GM18867 (cell line): ENCODE measurements at regions not wholly inside any gene's neighbourhood (a gene's known extent, or its start where the extent isn't known, plus 50 kb on each side); places are given as distances from the start of the nearest gene placed in this dataset.
"Not testable (repeated sequence)": the region's sequence is repeated elsewhere in the genome, so short reads cannot be mapped to it uniquely, and the experiment has no call there.

ENCODE experiments used
- ATAC-seq: cut with Tn5 transposase; IDR thresholded peaks from one replicate; pipeline ENCODE4 v1.9.1; 2021; ENCODE audit warnings: mild to moderate bottlenecking, moderate library complexity; ENCODE audit not compliant: unreplicated experiment

DNA sequence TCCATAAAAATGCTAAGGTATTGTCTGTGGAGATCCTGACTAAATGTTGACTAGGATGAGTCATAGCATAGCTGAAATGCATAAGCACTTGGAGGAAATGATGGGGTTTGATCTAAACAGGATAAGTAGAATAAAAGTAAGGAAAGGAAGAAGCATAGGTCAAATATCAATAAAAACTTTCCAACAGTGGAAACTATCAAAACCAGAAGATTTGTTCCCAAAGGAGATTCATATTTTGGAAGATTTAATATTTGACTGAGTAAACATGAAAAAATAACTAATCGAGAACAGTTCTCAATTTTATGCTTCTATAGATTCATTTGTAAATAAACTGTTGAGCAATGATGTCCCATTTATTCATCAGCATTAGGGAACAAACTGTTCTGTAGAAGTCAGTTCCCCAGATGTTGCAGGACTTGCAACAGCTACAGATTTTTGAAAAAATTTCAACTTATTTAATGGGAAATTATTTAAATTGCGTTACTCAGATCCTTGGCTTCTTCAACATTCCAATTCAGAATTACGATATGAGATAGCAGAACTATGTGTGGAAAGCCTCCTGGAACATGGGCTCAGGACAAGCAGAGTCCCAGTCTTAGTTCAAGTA lies 133.7 kb upstream of the TBX18 start:
- ATAC-seq: no peak

DNA sequence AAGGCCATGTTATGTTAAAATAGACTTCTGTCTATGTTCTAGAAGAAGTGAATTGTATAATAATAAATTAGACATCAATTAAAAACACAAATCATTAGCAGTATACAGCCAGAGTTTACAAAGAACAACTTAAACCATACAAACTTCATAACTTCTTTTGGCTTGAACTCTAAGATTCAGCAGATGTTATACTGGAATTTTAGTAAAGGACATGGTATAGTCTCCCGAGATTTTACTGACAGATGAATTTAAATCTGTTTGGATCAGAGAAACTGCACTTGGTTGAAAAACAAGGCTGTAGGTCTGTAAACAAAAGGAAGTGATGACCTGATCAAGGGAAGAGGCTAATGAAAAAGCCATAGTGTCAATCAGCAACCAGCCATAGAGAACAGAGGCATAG lies 132.6 kb upstream of the TBX18 start:
- ATAC-seq: no peak

DNA sequence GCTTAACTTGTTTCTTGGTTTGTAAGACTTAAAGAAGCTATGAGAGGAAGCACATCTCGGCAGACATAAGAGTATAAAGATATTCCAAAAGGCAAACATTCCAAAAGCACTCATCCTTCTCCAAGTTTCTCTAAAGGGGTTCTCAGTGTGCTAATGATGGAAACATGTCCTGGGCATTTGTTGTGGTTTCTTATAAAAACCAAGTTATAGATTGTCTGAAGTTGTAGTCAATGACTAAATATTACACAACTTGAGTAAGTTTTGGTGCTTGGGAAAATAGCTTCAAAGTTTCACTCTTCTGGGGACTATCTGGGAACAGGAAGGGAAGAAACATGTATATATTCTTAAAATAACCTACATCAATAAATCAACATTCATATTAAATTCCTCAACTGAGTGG lies 128.3 kb upstream of the TBX18 start:
- ATAC-seq: no peak

DNA sequence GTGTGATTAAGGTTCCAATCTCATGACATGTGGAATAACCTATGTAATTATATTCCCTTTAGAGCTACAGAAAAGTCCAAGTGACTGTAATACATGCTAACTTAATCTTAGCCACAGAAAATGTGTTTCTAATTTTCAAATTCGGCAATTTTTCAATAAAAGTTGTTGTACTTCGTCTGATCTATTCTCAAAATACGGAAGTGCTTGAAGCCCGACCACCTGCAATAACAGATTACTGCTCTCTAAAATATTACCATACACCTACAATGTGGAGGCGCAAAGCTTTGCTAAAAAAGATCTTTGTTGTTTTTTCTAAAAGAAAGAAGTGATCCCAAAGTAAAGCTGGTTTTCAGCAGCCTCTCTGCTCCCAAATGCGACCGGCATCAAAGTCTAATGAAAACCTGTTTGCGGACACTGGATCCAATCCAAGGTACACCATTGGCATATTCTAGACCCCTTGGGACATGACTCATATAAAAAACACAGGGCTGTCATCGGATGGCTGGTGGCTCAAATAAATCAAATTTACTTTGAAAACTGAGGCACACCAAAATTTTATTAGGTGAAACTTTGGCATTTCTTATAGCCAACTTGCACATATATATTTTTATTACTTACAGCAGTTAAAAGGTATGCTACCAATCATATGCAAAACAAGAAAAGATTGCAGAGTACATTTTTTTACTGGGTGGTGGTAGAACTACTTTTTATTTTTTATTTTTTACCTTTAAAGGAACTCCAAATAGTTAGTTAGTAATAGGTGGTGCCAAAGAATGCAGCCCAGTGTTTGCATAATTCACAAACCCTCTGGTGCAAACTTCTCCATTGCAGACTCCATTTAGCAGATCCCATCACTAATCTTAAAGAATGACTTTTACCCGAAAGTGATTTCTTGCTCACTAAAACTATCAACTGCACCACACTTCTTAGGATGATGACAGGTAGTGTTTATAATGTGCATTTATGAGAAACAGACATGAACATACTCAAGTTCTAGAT lies 118.7 kb upstream of the TBX18 start:
- ATAC-seq: no peak

DNA sequence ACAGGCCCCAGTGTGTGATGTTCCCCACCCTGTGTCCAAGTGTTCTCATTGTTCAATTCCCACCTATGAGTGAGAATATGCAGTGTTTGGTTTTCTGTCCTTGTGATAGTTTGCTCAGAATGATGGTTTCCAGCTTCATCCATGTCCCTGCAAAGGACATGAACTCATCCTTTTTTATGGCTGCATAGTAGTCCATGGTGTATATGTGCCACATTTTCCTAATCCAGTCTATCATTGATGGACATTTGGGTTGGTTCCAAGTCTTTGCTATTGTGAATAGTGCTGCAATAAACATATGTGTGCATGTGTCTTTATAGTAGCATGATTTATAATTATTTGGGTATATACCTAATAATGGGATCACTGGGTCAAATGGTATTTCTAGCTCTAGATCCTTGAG lies 115.0 kb upstream of the TBX18 start:
- ATAC-seq: not testable (repeated sequence)

DNA sequence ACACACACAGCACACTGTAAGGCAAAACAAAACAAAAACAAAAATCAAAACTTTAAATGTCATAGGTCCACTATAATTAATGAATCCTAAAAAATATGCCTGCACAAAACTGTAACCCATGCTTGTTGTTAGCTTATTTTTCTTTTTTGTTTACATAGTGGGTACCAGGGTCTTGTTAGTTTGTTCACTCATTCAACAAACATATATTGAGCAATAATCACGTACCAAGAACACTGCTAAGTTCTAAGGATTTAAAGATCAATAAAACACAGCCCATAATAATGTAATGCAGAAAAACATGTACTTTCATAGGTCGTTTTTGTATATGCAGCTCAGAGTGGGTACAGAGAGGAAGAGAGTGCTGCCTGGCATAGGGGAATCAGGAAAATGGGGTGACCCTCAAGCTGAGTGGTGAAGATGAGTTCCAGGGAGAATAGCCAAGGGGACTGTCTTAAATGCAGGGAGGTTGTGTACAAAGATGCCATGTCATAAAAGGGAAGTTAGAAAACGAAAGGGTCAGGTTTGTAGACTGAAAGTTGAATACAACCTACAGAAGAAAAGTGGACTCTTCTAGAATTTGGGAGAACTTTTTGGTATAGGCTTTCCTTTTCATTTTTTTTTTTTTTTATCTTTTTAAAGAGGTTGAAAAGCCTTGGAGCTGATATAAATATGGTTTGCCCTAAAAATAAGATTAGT lies 113.3 kb upstream of the TBX18 start:
- no peak for ATAC-seq

DNA sequence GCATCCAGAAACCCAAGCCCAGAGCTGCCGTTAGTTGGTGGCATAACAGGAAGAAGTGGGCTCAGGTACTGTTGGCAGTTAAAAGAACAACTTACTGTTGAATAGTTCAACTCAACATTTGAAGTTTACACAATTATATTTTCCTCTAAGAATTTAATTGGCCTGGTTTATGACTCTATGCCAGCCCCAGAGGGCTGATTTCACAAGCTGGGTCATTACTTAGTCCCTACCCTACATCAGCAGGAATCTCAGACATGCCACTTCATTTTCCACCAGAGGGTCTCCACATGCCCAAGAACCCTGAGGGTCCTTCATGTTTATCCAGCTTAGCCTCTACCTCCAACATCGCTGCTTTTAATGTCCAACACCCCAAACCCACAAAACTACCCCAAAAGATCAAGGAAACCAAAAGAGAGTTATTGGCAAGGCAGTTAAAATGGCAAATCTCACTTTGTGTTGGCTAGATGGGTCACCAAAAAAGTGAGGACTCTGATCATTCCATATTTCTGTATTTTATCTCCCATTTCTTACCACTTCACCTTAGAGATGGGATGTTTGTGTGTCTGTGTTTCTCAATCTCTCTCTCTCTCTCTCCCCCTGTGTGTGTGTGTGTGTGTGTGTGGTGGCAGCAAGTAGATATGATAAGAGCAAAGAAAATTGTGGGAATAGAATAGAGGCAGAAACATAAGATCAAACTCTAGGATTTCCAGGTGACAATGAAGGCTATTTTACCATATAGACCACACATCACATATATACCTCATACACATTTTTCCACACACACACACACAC lies 112.5 kb upstream of the TBX18 start:
- no peak for ATAC-seq

DNA sequence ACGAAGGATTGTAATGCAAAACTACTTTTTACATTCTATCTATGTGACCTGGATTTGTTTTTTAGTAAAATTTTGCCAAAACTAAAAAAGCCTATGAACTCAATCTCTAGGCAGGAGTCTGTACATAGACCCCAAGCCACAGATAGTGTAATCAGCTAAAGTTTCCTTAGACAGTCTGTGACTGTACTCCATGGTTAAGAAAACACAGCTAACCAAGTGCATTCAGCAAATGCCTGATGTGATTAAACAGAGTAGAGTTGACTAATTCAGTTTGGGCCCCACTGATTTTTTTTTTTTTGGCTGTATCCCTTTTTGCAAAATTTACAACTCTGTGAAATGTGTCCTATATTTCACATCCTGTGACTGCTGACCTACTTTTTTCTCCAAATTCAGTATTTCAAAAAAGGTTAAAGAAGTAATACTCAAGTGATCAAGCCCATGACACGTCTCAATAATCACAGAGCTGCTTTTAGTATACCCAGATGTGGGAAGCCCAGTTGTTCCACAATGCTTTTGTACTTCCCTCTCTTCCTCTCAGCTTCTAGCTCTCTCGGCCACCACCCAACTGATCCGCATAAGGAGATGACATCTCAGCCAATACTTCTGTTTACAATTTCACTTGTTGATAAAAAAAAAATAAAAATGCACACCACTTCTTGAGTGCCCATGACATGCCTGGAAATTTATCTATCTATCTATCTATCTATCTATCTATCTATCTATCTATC lies 108.8 kb upstream of the TBX18 start:
- no peak for ATAC-seq

DNA sequence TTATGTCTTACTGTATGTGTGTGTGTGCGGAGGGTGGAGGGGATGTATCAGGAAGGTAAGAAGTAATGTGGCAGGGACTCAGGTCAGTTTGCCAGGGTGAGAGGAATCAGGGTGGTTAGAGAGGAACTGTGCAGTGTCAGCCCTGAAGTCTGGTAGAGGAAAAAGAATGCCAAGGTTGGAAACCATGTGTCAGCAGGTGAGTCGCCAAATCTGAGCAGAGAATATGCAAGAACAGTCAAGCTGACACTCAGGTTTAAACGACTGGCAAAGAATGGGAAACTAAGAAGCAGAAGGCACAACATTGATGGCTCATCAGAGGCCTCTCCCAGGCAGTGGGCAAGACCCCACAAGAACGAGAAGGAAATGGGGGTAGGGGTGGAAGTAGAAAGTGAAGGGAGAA lies 107.5 kb upstream of the TBX18 start:
- no peak for ATAC-seq

DNA sequence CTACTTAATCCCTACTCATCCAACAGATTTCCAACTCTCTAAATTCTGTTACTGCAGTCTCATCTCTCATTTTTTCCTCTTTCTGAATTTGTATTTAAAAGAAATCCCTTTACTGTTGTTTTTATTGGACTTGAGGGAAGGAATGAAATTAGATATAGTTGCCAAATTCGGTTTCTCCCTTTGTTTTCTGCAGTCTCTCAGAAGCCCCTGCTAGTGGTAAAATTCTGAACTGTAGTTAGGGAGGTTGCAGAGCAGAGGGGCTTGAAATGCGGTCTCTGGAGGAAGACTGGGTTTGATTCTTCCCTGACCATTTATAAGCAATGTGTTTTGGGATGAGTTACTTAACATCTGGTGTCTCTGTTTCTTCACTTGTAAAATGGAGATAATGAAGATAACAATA lies 106.3 kb upstream of the TBX18 start:
- no peak for ATAC-seq

DNA sequence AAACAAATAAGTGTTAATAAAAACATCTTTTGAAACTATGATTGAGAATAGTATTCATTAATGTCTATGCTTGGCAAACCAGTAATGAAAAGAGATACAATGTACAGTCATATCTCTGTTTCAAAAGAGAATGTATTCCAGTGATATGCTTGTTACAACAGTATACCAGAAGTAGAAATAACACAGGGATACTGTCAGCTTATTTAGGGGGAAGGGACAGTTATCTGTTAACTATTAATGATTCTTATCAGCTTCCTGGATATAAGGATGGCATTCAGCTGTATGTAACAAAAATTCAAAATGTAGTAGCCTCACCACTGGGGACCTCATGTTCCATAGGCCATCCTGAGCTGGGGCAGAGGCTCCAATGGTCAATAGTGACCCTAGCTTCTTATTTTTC lies 103.8 kb upstream of the TBX18 start:
- ATAC-seq: no peak

DNA sequence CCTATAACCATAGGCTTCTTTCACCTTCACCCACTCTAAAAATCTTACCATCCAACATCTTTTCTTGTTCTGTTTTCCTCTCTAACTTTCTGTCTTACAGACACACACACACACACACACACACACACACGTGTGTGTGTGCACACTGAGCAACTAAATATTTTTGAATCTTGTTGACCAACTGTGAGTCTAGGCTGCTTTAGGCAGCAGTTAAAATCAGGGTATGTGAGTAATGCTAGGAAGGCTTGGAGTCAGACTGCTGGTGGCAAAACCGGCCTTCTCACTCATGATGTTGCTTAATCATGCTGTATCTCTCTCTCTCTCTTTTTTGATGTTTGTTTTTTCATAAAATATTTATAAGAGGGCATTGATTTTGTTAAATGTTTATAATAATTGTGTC lies 103.1 kb upstream of the TBX18 start:
- no peak for ATAC-seq

DNA sequence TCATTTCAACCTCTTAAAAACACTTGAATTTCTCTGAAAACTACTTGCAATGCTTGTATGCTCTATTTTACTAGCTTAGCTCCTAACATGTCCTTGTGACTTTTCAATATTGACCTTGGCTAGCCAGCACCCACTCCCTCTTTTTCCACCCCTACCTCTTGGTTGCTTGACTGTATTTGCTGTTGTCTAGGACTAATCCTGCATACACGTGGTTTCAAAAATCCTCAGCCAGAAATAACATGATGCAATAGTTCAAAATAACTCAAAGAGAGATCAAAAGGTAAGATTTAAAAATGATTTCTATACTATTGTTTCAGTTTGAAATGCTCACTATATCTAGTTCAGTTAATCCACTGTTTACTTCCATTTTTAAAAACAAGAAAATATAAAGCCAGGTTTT lies 102.3 kb upstream of the TBX18 start:
- ATAC-seq: no peak

DNA sequence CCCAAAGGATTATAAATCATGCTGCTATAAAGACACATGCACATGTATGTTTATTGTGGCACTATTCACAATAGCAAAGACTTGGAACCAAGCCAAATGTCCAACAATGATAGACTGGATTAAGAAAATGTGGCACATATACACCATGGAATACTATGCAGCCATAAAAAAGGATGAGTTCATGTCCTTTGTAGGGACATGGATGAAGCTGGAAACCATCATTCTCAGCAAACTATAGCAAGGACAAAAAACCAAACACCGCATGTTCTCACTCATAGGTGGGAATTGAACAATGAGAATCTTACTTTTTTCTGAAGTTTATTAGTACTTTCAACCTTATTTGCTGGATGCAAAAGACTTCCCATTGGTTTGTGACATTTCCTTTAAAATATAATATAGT lies 101.0 kb upstream of the TBX18 start:
- ATAC-seq: not testable (repeated sequence)

DNA sequence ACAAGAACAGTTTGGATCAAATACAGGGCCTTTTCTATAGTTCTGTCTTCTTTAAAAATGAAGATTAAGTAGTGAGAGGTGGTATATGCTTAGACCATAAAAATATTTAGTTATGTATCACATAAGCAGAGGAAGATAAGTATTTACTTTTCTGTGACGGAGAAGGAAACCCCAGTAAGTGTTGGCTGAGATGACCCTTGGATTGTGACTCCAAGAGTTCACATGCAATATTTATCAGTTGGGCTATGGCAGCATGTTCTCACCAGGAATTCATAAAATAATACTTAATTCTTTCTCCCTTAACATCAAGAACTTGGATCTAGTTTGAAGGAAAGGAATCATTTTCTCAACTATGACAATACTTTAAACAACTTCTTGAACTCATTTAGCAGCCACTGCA lies 98.4 kb upstream of the TBX18 start:
- ATAC-seq: no peak

DNA sequence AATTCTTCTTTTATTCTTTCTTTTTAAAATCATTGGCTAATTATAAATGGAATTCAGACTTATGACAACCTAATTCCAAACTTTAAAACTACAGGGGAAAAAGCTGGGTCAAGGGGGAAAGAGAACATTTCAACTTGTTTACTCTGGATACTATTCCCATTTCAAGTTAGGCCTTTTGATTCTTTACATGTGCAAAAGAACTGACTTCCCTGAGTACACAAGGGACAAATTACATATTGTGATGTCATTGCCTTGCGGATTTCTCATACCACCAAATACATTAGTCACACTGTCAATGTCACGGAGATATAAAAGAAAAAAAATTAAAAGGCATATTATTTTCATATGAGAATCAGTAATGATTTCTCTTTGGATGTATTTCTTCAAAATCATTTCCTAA lies 96.5 kb upstream of the TBX18 start:
- ATAC-seq: no peak

DNA sequence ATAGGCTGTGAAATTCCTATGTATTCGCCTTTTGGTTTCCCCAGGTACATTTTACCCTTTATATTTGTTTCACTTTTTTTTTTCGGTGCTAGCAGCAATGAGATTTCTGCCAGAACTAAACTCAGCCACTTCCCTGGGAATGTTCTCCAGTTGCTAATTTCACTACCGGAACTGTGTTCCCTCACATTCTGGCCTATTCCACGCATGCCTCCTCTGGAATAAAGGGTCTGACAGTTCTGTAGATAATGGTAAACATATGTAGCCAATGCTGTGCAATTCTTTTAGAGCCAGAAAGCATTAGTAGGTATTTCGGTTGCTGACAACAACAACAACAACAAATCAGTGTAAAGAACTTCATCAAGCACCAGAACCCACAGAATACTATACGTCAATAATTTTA lies 96.1 kb upstream of the TBX18 start:
- ATAC-seq: no peak

DNA sequence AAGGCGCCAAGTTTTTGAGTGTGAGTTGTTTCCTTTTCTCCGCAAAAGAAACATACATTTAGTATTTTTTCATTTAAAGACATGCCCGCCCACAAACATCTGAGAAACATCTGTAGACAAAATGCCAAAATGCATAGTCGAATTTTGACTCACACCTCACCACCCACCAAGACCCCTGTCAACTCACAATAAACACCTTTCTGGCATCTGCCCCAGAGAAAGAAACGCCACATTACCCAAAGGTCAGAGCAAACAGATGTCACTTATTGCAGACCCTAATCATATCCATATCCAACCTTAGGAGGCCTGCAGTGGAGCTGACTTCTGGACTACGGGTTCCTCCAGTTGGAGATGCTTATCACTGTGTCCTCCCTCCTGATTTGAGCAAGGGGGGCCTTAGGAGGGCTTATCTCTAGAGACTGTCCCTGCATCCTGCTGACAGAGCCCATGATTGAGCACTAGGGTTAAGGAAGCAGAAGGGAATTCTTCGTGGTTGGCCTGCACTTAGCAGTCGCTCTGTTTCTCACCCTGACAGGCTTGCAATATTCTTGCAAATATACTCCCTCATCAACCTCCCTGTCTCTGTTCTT lies 90.5 kb upstream of the TBX18 start:
- ATAC-seq: no peak

DNA sequence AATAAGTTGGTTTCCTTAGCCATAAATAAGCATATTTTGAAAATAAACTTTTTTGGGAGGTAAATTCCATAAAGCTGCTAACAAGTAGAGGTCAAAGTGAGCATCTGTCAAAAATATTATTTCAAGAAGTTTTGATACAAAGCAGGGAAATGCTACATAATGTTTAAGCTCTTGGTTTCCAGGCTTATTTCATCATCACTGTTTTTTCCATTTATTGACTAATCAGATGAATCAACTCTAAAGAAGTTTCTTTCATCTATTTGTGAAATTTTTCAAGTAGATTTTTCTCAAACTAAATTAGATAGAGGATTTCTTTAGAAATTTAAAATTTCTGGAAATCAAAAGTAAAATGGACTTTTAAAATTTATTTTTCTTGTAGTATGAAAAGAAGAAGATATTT lies 89.5 kb upstream of the TBX18 start:
- no peak for ATAC-seq

DNA sequence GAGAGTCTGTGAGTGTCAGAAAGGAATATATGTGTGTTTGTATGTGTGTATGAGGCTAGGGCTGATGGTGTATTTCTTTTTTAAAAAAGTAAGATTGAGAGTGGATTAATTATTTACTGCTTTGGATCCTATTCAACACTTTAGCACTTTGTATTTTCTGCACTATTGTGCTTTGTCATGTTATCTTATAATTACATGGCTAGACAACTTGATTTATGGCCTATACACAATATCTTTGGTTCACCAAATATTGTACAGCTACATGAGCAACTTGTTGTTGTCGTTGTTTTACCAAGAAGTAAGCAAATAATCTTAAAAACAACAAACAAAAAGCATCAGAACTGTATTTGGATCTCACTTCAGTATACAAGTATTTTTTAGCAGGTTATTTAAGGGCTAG lies 84.6 kb upstream of the TBX18 start:
- ATAC-seq: no peak
